H9 (cell line): ENCODE measurements at regions not wholly inside any gene's neighbourhood (a gene's known extent, or its start where the extent isn't known, plus 50 kb on each side); places are given as distances from the start of the nearest gene placed in this dataset.

ENCODE experiments used
- DNase-seq: peaks from one replicate; pipeline ENCODE4 v3.0.0-alpha.2; 2017
- H2AFZ ChIP-seq: one replicate; pipeline ENCODE4 v1.6.1; 2013; ENCODE audit warnings: mild to moderate bottlenecking, low read length, control low read depth, moderate library complexity
- H2AK5ac ChIP-seq: 2 replicates; pipeline ENCODE4 v1.6.1; 2013; ENCODE audit warnings: low read length, control low read depth, mixed read lengths; ENCODE audit not compliant: insufficient read length
- H2BK120ac ChIP-seq: one replicate; pipeline ENCODE4 v1.6.1; 2013; ENCODE audit warnings: low read depth, mild to moderate bottlenecking, low read length, control low read depth, inconsistent platforms; ENCODE audit not compliant: poor library complexity, severe bottlenecking
- H2BK12ac ChIP-seq: 2 replicates; pipeline ENCODE4 v1.6.1; 2013; ENCODE audit warnings: low read length, control low read depth, mixed read lengths, low read depth; ENCODE audit not compliant: insufficient read length
- H2BK15ac ChIP-seq: 2 replicates; pipeline ENCODE4 v1.6.1; 2013; ENCODE audit warnings: low read depth, low read length, control low read depth
- H2BK20ac ChIP-seq: one replicate; pipeline ENCODE4 v1.6.1; 2013; ENCODE audit warnings: low read depth, mild to moderate bottlenecking, low read length, control low read depth, inconsistent platforms; ENCODE audit not compliant: poor library complexity, severe bottlenecking
- H2BK5ac ChIP-seq: 2 replicates; pipeline ENCODE4 v1.6.1; 2013; ENCODE audit warnings: low read length, control low read depth, mixed read lengths; ENCODE audit not compliant: insufficient read length
- H3K14ac ChIP-seq: 2 replicates; pipeline ENCODE4 v1.6.1; 2013; ENCODE audit warnings: low read length, control low read depth; ENCODE audit not compliant: insufficient read depth
- H3K18ac ChIP-seq: 2 replicates; pipeline ENCODE4 v1.6.1; 2013; ENCODE audit warnings: low read depth, mild to moderate bottlenecking, mixed read lengths, low read length, control low read depth; ENCODE audit not compliant: insufficient read length
- H3K23ac ChIP-seq: 2 replicates; pipeline ENCODE4 v1.6.1; 2013; ENCODE audit warnings: low read length, control low read depth, mixed read lengths, low read depth; ENCODE audit not compliant: insufficient read length
- H3K23me2 ChIP-seq: 2 replicates; pipeline ENCODE4 v1.6.1; 2013; ENCODE audit warnings: low read depth, mild to moderate bottlenecking, mixed read lengths, low read length, control low read depth; ENCODE audit not compliant: insufficient read length, poor library complexity, severe bottlenecking
- H3K27ac ChIP-seq: 2 replicates; pipeline ENCODE4 v1.5.1; 2013; ENCODE audit warnings: low read length, control low read depth, mixed read lengths, low read depth; ENCODE audit not compliant: insufficient read length
- H3K27me3 ChIP-seq: 2 replicates; pipeline ENCODE4 v1.6.1; 2013; ENCODE audit warnings: low read length, control low read depth, inconsistent platforms; ENCODE audit not compliant: insufficient read depth
- H3K4ac ChIP-seq: 2 replicates; pipeline ENCODE4 v1.6.1; 2013; ENCODE audit warnings: low read depth, mild to moderate bottlenecking, control low read depth, inconsistent platforms, low read length, moderate library complexity
- H3K4me1 ChIP-seq: 2 replicates; pipeline ENCODE4 v1.6.1; 2013; ENCODE audit warnings: low read length, control low read depth, inconsistent platforms; ENCODE audit not compliant: insufficient read depth
- H3K4me2 ChIP-seq: 2 replicates; pipeline ENCODE4 v1.6.1; 2013; ENCODE audit warnings: low read length, control low read depth, mixed read lengths; ENCODE audit not compliant: insufficient read length, insufficient read depth
- H3K56ac ChIP-seq: 2 replicates; pipeline ENCODE4 v1.6.1; 2013; ENCODE audit warnings: low read depth, mild to moderate bottlenecking, mixed read lengths, low read length, control low read depth; ENCODE audit not compliant: insufficient read length
- H3K79me1 ChIP-seq: 2 replicates; pipeline ENCODE4 v1.6.1; 2013; ENCODE audit warnings: low read depth, mild to moderate bottlenecking, moderate library complexity, low read length, control low read depth, inconsistent platforms; ENCODE audit not compliant: insufficient read depth, poor library complexity, severe bottlenecking
- H3K79me2 ChIP-seq: 2 replicates; pipeline ENCODE4 v1.6.1; 2013; ENCODE audit warnings: low read length, control low read depth, inconsistent platforms; ENCODE audit not compliant: insufficient read depth
- H3K9ac ChIP-seq: 2 replicates; pipeline ENCODE4 v1.6.1; 2013; ENCODE audit warnings: low read length, control low read depth, mixed read lengths; ENCODE audit not compliant: insufficient read length; ENCODE audit errors: extremely low read depth
- H3K9me3 ChIP-seq: one replicate; pipeline ENCODE4 v1.6.1; 2013; ENCODE audit warnings: low read depth, low read length, inconsistent platforms; ENCODE audit not compliant: control insufficient read depth
- H3T11ph ChIP-seq: one replicate; pipeline ENCODE4 v1.6.1; 2013; ENCODE audit warnings: mild to moderate bottlenecking, low read length, control low read depth, inconsistent platforms
- H4K20me1 ChIP-seq: one replicate; pipeline ENCODE4 v1.6.1; 2013; ENCODE audit not compliant: control insufficient read depth, insufficient read length, insufficient read depth
- H4K5ac ChIP-seq: 2 replicates; pipeline ENCODE4 v1.6.1; 2013; ENCODE audit warnings: low read depth, mild to moderate bottlenecking, mixed read lengths, low read length, control low read depth; ENCODE audit not compliant: insufficient read length
- H4K8ac ChIP-seq: replicated peaks from 2 replicates; pipeline ENCODE4 v1.6.1; 2013; ENCODE audit warnings: low read length, control low read depth, mixed read lengths, low read depth; ENCODE audit not compliant: insufficient read length
- H4K91ac ChIP-seq: 2 replicates; pipeline ENCODE4 v1.6.1; 2013; ENCODE audit warnings: low read depth, mild to moderate bottlenecking, moderate library complexity, mixed read lengths, low read length, control low read depth; ENCODE audit not compliant: insufficient read length
- H3K27ac Mint-ChIP-seq, 3 experiments: 2 replicates in 2 of 3; 3 replicates in 1 of 3; pipeline ENCODE4 v1.8.0; 2020 to 2021; ENCODE audit warnings: mixed read lengths in 3 of 3, mild to moderate bottlenecking in 1 of 3, moderate library complexity in 1 of 3
- H3K27me3 Mint-ChIP-seq: 2 replicates; pipeline ENCODE4 v1.8.0; 2021; ENCODE audit warnings: low read depth, mild to moderate bottlenecking, moderate library complexity, mixed read lengths
- H3K36me3 Mint-ChIP-seq, 3 experiments: 2 replicates in 2 of 3; 3 replicates in 1 of 3; pipeline ENCODE4 v1.8.0; 2020 to 2021; ENCODE audit warnings: low read depth in 3 of 3, mixed read lengths in 3 of 3; ENCODE audit not compliant: insufficient read depth in 1 of 3
- H3K4me1 Mint-ChIP-seq, 2 experiments: 2 replicates each; pipeline ENCODE4 v1.8.0; 2020; ENCODE audit warnings: mixed read lengths in 2 of 2
- H3K4me3 Mint-ChIP-seq, 2 experiments: 2 replicates in 1 of 2; 3 replicates in 1 of 2; pipeline ENCODE4 v1.8.0; 2020 to 2021; ENCODE audit warnings: mild to moderate bottlenecking in 2 of 2, mixed read lengths in 2 of 2, moderate library complexity in 1 of 2
- H3K9me3 Mint-ChIP-seq, 2 experiments: 2 replicates in 1 of 2; 3 replicates in 1 of 2; pipeline ENCODE4 v1.8.0; 2020; ENCODE audit warnings: mild to moderate bottlenecking in 2 of 2, mixed read lengths in 2 of 2, moderate library complexity in 1 of 2
- TF ChIP-seq, protein P1 (sequence below): fragments of 200-600 bp; sonication (generic); conservative IDR thresholded peaks from 3 replicates; pipeline ENCODE4 v1.8.0; 2021; ENCODE audit warnings: antibody characterized with exemption, mild to moderate bottlenecking

DNA sequence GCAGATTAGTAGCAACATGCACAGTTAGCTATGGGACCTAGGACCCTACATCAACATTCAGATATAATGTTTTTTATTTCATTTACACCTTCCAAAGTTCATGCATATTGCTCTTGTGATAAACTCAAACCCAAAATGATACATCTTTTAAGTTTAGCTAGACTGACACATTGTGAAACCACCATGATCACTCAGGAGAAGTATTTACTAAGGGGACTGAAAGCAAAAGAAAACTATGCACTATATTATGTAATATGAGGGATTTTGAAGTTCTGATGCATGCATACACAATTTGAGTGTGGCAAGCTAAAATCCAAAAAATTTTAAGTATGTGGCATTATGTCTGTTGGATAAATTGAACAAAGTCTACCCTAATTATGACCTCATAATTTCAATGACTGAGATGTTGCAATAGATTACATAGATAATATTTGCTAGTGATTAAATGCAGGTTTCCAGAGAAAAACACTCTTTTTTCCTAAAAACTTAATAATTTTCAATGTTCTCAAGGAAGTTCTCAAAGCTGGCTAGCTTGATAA, 914.8 kb upstream of the GRIA3 start:
- Histone ChIP-seq H4K5ac (no peak overlapping the region), H3K4me1 (no peaks in the 10 kb centered on the region), H3K23ac (no peak overlapping the region), H2BK12ac (no peak overlapping the region), H3K79me1 (no peaks in the 10 kb centered on the region), H2BK20ac (no peak overlapping the region), H2AK5ac (no peak overlapping the region), H3K9me3 (peaks cover 6% of the 10 kb centered on the region), H3K14ac (no peak overlapping the region), H3K27me3 (no peaks in the 10 kb centered on the region), H4K8ac (no peak overlapping the region), H3K79me2 (no peaks in the 10 kb centered on the region), H3K23me2 (no peaks in the 10 kb centered on the region), H2BK15ac (no peak overlapping the region), H4K91ac (no peak overlapping the region), H3K4ac (no peak overlapping the region), H4K20me1 (no peaks in the 10 kb centered on the region), H2BK120ac (no peak overlapping the region), H3K9ac (no peak overlapping the region), H2BK5ac (no peak overlapping the region), H3K56ac (no peak overlapping the region), H2AFZ (no peak overlapping the region), H3T11ph (no peak overlapping the region), H3K4me2 (no peak overlapping the region), H3K27ac (no peak overlapping the region), H3K18ac (no peak overlapping the region)
- H3K27me3 Mint-ChIP-seq: no peaks in the 10 kb centered on the region; the same call in none of the 2 replicates
- H3K9me3 Mint-ChIP-seq: peaks cover 28 to 58% of the 10 kb centered on the region in 2 experiments
- H3K4me3 Mint-ChIP-seq: no peak overlapping the region
- DNase-seq: no peak
- TF ChIP-seq, protein P1, sequence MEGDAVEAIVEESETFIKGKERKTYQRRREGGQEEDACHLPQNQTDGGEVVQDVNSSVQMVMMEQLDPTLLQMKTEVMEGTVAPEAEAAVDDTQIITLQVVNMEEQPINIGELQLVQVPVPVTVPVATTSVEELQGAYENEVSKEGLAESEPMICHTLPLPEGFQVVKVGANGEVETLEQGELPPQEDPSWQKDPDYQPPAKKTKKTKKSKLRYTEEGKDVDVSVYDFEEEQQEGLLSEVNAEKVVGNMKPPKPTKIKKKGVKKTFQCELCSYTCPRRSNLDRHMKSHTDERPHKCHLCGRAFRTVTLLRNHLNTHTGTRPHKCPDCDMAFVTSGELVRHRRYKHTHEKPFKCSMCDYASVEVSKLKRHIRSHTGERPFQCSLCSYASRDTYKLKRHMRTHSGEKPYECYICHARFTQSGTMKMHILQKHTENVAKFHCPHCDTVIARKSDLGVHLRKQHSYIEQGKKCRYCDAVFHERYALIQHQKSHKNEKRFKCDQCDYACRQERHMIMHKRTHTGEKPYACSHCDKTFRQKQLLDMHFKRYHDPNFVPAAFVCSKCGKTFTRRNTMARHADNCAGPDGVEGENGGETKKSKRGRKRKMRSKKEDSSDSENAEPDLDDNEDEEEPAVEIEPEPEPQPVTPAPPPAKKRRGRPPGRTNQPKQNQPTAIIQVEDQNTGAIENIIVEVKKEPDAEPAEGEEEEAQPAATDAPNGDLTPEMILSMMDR: no peak
- no peaks in the 10 kb centered on the region for H3K4me1 Mint-ChIP-seq
- H3K27ac Mint-ChIP-seq: no peak overlapping the region
- peaks cover 4 to 11% (median 7%) of the 10 kb centered on the region in 3 experiments; a peak in 4 of 7 replicates for H3K36me3 Mint-ChIP-seq
